Sigmoid colon (tissue), 6 donors: ENCODE measurements at regions not wholly inside any gene's neighbourhood (a gene's known extent, or its start where the extent isn't known, plus 50 kb on each side); places are given as distances from the start of the nearest gene placed in this dataset.

ENCODE experiments used
- DNase-seq: peaks from one replicate; pipeline ENCODE4 v3.0.0-alpha.2; 2019
- H3K27ac ChIP-seq, 4 donors: fragments of 200-600 bp; sonication (generic); one replicate each; pipeline ENCODE4 v1.5.1; 2016 to 2019; ENCODE audit warnings: mild to moderate bottlenecking in 1 of 4
- H3K27me3 ChIP-seq, 3 donors: fragments of 200-600 bp; sonication (generic); one replicate each; pipeline ENCODE4 v1.5.1; 2019; ENCODE audit warnings: mild to moderate bottlenecking in 1 of 3
- H3K36me3 ChIP-seq, 4 donors: fragments of 200-600 bp; sonication (generic); one replicate each; pipeline ENCODE4 v1.5.1; 2016 to 2019
- H3K4me1 ChIP-seq, 4 donors: fragments of 200-600 bp; sonication (generic); one replicate each; pipeline ENCODE4 v1.5.1; 2017 to 2019
- H3K4me3 ChIP-seq, 4 donors: fragments of 200-600 bp; sonication (generic); one replicate each; pipeline ENCODE4 v1.5.1; 2017 to 2019; ENCODE audit warnings: mild to moderate bottlenecking in 2 of 4, moderate library complexity in 1 of 4
- H3K9me3 ChIP-seq, 4 donors: fragments of 200-600 bp in 3 of 4; sonication (generic) in 3 of 4; one replicate each; pipeline versions ENCODE4 v1.5.1 to v1.6.1; 2013 to 2019
- EP300 ChIP-seq, 4 donors: sonication (generic); formaldehyde crosslinking; IDR thresholded peaks; one replicate each; pipeline ENCODE4 v1.6.1; 2017; ENCODE audit warnings: antibody characterized with exemption in 4 of 4
- POLR2A ChIP-seq, 2 donors: fragments of 450-650 bp; IDR thresholded peaks; one replicate each; pipeline ENCODE4 v1.6.1; 2016; ENCODE audit warnings: antibody characterized with exemption in 2 of 2, mild to moderate bottlenecking in 2 of 2, moderate library complexity in 2 of 2
- POLR2AphosphoS5 ChIP-seq, 4 donors: sonication (generic); formaldehyde crosslinking; IDR thresholded peaks; one replicate each; pipeline ENCODE4 v1.6.1; 2017; ENCODE audit warnings: antibody characterized with exemption in 4 of 4
- WGBS, 2 donors: extraction: QIAGEN DNeasy Blood & Tissue Kit; methylation state at CpG; one replicate each; pipeline ENCODE4 v1.1.7; 2013; 5-methylcytosine and 5-hydroxymethylcytosine counted together
- intact Hi-C: fragments of 100-400 bp; cut with DNase I; formaldehyde crosslinking; loops from one replicate; pipeline ENCODE4 v1.15.1; 2023
- TF ChIP-seq, protein P1 (sequence below), 4 experiments: fragments of 450-650 bp in 3 of 4; fragments of 200-600 bp in 1 of 4; IDR thresholded peaks; one replicate each; pipeline ENCODE4 v1.5.1; 2016 to 2019; ENCODE audit warnings: antibody characterized with exemption in 4 of 4, mild to moderate bottlenecking in 3 of 4, moderate library complexity in 2 of 4
- donor health status: healthy with polysubstance abuse.
- donor health status: healthy.

DNA sequence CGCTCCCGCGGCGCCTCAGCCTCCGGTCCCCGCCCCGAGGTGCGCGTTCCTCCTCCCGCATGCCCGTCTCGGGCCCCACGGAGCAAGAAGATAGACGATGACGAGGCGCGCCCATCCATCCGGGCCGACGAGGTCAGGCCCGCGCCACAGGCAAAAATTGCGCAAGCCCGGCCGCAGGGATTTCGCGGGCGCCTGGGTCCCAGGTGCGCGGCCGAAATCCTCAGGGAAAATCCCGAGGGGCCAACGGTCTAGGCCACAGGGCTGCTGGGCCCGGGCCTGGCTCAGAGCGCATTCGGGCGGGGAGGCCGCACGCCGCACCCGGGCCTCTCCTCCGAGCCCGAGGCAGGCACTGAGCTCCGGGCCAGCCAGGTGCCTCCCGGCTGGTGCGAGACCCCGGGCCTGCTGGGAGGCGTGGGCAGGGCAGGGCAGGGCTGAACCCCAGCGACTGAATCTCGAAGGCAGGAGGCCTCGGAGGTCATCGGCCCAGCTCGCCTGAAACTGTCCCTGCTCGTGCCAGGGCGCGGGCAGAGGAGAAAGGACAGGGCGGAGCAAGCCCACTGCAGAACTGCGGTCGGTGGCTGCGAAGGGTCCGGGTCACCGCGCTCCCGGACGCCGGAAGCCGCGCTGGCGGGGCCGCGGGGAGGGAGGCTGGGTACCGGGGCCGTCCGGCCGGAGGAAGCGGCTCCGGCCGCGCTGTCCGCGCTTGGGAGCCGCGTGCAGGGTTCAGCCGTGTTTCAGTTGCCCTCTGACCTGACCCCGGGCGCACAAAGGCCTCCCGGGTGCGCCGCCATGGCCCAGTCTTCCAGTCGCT lies 66.8 kb downstream of the FOXD1 start:
- 5 to 9% methylated on average over 90 of the region's 90 CpGs for WGBS, 2 donors
- peaks cover 0 to 14% (median 12%) of the 10 kb centered on the region in 4 donors for H3K4me1 ChIP-seq
- peaks cover 25 to 43% (median 32%) of the 10 kb centered on the region in 3 donors for H3K27me3 ChIP-seq
- H3K36me3 ChIP-seq, result no peaks in the 10 kb centered on the region
- no peak overlapping the region for H3K27ac ChIP-seq
- TF ChIP-seq EP300 (IDR thresholded peaks at IDR 0.05) (no peak), POLR2AphosphoS5 (IDR thresholded peaks at IDR 0.05) (no peak), POLR2A (IDR thresholded peaks at IDR 0.05) (no peak)
- TF ChIP-seq, protein P1, sequence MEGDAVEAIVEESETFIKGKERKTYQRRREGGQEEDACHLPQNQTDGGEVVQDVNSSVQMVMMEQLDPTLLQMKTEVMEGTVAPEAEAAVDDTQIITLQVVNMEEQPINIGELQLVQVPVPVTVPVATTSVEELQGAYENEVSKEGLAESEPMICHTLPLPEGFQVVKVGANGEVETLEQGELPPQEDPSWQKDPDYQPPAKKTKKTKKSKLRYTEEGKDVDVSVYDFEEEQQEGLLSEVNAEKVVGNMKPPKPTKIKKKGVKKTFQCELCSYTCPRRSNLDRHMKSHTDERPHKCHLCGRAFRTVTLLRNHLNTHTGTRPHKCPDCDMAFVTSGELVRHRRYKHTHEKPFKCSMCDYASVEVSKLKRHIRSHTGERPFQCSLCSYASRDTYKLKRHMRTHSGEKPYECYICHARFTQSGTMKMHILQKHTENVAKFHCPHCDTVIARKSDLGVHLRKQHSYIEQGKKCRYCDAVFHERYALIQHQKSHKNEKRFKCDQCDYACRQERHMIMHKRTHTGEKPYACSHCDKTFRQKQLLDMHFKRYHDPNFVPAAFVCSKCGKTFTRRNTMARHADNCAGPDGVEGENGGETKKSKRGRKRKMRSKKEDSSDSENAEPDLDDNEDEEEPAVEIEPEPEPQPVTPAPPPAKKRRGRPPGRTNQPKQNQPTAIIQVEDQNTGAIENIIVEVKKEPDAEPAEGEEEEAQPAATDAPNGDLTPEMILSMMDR (IDR thresholded peaks at IDR 0.05), result no peak
- intact Hi-C loops, result no loop called here
- peak overlapping the region in 3 of 4 donors; percentile 20 to 34 (median 26) for H3K4me3 ChIP-seq
- H3K9me3 ChIP-seq, result peaks cover 6 to 11% (median 8%) of the 10 kb centered on the region in 4 donors
- DNase-seq, result no peak

DNA sequence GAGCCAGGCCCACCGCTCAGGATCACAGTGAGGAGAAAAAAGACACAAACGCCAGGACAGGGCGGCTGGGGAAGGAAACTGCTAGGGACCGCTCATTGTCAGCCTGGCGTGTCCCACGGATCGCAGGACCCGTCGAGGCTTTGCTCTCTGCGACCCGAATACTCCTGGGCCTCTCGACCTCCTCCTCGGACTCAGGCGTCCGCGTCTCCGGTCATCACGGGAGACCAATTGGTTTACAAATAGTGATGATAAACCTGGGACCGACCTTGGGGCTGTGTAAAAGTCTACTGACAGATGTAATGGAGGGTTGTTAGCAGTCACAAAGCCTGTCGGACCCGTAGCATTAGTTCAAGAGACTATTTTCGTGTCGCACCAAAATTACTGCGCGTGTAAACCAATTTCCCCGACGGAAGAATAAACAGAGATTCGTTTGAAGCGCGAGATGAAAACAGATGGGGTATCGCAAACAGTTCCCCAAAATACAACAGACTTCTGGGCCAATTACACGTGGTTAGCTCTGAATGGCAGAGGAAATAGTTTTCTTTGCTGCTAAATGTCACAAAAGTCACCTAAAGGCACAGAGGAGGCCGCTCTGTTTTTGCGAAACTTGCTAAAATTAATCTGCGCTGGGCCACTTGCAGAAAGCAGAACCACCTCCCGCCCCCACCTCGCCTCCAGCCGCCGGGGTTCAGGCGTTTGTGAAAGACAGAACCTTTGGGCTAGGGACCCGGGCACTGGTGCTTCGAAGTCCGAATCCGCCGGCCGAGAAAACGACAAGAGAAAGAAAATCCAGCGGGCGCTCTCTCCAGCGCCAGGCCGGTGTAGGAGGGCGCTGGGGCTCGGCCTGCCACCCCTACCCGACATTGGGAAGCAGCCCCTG lies 67.6 kb downstream of the FOXD1 start:
- intact Hi-C loops, result no loop called here
- Histone ChIP-seq H3K27ac (no peak overlapping the region), H3K4me1 (peaks cover 0 to 14% (median 12%) of the 10 kb centered on the region in 4 donors), H3K4me3 (peak overlapping the region in 3 of 4 donors; percentile 20 to 34 (median 26)), H3K36me3 (no peaks in the 10 kb centered on the region), H3K27me3 (peaks cover 25 to 43% (median 32%) of the 10 kb centered on the region in 3 donors), H3K9me3 (peaks cover 6 to 11% (median 8%) of the 10 kb centered on the region in 4 donors)
- no peak for DNase-seq
- no peak for TF ChIP-seq POLR2AphosphoS5 (IDR thresholded peaks at IDR 0.05)
- TF ChIP-seq POLR2A (IDR thresholded peaks at IDR 0.05), result no peak
- WGBS, 2 donors, result 28 to 50% methylated on average over 54 of the region's 54 CpGs

DNA sequence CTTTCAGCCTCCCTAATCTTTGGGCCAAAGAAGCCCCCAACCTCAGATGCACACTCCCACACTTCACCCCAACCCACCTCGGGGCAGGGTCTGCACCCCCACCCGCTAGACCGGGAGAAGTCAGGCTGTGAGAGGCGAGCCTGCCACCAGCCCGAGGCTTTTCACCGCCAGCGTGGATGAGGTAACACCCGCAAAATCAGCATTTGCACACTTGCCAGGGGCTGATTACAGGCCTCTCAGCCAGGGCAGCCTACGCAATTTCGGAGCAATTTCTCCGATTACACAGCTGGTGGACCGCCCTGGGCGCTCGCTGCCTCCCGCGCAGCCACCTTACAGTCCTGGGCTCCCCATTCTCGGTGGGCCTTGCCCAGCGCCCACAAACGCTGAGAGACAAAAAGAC lies 68.5 kb downstream of the FOXD1 start:
- Histone ChIP-seq H3K4me3 (no peak overlapping the region), H3K27me3 (peaks cover 25 to 43% (median 32%) of the 10 kb centered on the region in 3 donors), H3K9me3 (peaks cover 4 to 7% (median 5%) of the 10 kb centered on the region in 4 donors), H3K36me3 (no peaks in the 10 kb centered on the region), H3K27ac (no peak overlapping the region), H3K4me1 (peaks cover 0 to 19% (median 12%) of the 10 kb centered on the region in 4 donors)
- intact Hi-C loops, result no loop called here
- TF ChIP-seq, protein P1 (IDR thresholded peaks at IDR 0.05), result no peak
- TF ChIP-seq EP300 (IDR thresholded peaks at IDR 0.05) (no peak), POLR2A (IDR thresholded peaks at IDR 0.05) (no peak), POLR2AphosphoS5 (IDR thresholded peaks at IDR 0.05) (no peak)
- DNase-seq, result no peak
- WGBS, 2 donors, result 38 to 54% methylated on average over 19 of the region's 19 CpGs

DNA sequence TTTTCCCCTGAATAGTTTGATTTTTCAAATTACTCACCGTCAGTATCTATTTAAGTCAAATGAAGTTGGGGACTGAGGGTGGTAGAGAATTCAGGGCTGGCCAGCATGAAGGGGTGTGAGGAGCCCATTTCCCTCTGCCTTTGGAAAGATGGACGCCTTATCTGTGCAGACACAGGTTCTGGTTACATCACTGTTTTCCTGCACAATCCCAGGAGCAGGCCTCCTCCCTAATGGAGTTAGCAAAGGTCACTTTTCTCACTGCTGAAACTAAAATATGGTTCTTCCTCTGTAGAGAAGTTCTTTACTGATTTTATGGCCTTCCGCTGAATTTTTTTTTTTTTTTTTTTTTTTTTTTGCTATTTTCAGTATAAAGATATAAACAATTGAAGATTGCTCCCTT lies 69.1 kb downstream of the FOXD1 start:
- 83 to 90% methylated on average over 3 of the region's 3 CpGs for WGBS, 2 donors
- TF ChIP-seq EP300 (IDR thresholded peaks at IDR 0.05) (no peak), POLR2AphosphoS5 (IDR thresholded peaks at IDR 0.05) (no peak), POLR2A (IDR thresholded peaks at IDR 0.05) (no peak)
- TF ChIP-seq, protein P1 (IDR thresholded peaks at IDR 0.05), result no peak
- Histone ChIP-seq H3K36me3 (no peaks in the 10 kb centered on the region), H3K27me3 (peaks cover 25 to 43% (median 32%) of the 10 kb centered on the region in 3 donors), H3K27ac (no peak overlapping the region), H3K4me3 (no peak overlapping the region), H3K4me1 (peaks cover 0 to 25% (median 12%) of the 10 kb centered on the region in 4 donors), H3K9me3 (peaks cover 0 to 6% (median 1%) of the 10 kb centered on the region in 4 donors)
- intact Hi-C loops, result loop anchor here (10.0 kb wide), 1 partner anchor 65 kb away; the partner anchor contains the start of gene FOXD1
- DNase-seq, result no peak
